Stimulated activated CD4-positive, alpha-beta T cell treated with anti-CD3 and anti-CD28 coated beads, Interleukin-1b, Interleukin-23, amount 100 ng/mL, for 48 hours (primary cell): ENCODE measurements at regions not wholly inside any gene's neighbourhood (a gene's known extent, or its start where the extent isn't known, plus 50 kb on each side); places are given as distances from the start of the nearest gene placed in this dataset.

Source experiments
- DNase-seq: peaks from one replicate; pipeline ENCODE4 v3.0.0-alpha.2; 2020

DNA sequence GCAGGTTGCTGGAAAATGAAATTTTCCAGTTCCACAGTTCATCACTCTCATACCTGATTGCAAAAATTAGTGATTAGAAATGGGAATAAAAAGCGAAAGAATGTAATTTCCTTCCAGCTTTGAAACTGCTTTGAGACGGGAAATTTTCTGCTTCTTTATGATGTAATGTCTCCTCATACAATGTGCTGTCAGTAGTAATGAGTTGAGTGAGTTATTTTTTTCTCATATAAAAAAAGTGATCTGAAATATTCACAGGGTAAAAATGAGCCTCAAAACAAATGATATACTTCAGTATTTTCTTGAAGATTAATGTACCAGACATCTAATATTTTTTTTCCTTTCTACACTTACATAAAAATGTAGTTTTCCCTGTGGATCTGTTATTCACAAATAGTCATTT lies 179.1 kb upstream of the FAT4 start:
- DNase-seq: no peak

DNA sequence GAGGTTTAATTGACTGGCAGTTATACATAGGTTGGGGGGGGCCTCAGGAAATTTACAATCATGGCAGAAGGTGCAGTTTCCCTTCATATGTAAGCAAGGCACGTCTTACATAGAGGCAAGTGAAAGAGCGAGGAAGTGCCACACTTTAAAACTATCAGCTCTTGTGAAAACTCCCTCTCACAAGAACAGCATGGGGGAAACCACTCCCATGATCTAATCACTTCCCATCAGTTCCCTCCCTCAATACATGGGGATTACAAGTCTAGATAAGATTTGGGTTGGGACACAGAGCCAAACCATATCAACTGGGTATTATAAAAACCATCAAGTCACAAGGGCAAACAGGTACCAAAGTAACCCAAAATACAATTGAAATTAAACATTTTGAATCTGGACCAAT lies 182.0 kb upstream of the FAT4 start:
- DNase-seq: no peak

DNA sequence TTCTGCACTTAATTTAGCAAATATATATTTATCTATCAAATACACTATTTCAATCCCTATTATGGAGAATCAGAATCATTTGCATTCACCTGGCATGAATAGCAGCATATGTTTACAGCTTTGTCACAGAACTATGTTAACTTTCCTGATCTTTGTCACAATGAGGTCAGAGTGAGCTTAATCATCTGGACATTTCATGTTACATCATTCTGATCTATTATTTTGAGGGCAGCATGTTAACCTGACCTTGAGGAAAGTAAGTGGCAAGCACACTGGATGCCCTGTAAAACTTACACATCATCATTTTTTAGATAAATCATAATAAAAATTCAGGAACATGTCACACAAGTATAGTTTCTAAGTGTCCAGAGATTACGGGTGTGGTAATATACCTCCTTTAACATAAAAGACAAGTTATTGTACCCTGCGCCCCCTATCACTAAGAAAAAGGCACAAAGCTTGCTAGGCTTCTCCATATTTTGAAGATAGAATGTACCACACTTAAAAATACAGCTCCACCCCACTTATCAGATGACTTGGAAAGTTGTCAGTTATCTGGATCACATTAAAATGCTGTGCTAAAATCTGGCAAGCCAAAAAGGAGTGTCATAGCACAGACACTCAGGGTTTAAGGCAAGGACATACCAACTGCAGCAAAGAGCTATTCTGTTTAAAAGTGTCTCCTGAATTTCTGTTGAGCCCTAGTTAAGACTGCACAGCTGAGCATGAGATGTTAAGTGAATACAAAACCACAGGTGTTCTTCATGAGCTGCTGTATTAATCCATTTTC lies 182.7 kb upstream of the FAT4 start:
- DNase-seq: no peak

DNA sequence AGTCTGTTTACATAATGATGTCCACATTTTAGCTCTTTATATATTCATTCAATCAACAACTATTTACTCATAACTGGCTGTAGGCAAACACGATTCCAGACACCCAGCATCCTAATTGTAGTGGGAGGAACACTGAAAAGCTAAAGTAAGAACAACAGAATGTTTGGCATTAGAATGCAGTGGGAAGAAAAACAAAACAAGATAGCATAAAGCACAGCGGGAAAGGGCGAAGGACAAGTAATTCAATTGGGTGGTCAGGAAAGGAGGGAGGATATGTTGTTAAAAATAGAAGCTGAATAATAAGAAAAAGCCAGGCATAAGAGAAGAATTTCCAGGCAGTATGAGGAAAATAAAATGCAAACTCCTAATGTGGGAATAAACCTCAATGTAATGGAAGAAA lies 189.5 kb upstream of the FAT4 start:
- no peak for DNase-seq

DNA sequence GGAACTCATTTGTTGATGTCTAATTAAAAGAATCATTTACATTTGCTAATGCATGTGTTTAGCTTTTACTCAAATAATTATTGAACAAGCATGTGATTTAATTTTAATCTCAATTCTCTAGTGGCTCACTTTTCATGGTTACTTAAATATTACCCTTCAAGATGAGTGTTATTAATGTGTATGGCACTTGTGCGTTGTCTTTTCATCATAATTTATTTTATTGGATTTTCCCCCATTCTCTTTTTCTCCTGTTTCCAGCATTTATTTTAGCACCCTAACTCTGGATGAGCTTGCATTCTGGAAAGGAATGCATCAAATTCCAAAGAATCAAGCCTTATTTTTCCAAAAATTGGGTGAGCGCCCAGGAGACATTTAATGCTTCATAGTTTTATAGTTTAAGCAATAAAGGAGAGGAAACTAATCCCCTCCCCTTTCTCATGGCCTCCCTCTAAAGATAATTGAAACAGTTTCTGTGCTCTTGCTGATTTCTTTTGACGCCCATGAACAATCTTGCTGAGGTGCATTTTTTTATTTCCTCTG lies 191.1 kb upstream of the FAT4 start:
- no peak for DNase-seq

DNA sequence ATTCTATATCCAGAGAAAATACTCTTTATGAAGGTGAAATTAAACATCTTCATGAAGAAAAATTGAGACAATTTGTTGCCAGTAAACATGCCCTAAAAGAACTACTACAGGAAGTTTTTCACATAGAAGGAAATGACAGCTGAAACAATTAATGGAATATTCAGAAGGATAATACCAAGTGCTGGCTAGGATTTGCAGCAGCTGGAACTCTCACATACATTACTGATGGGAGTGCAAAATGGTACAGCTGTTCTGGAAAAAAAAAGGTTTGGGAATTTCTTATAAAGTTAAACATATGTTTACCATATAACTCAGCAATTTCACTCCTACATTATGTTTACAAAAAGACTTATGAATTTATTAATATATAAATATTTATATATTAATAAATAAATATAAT lies 193.2 kb upstream of the FAT4 start:
- DNase-seq: no peak

DNA sequence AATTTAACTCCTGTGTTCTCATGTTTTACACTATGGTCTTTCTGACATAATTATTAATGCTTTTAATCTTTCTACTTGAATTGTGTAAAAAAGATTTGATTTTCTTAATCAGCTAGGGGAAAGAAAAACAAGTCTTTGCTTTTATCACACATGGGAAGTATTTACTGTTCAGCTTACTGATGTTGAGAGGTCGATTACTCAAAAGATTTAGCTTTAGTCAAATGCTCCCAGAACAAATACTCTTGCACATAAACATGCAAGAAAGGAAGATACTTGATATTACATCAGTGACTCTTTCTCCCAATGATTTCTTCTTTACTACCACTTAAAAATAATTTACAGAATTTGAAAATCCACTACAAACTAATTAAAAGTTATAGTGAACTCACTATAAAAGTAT lies 198.3 kb upstream of the FAT4 start:
- DNase-seq: no peak

DNA sequence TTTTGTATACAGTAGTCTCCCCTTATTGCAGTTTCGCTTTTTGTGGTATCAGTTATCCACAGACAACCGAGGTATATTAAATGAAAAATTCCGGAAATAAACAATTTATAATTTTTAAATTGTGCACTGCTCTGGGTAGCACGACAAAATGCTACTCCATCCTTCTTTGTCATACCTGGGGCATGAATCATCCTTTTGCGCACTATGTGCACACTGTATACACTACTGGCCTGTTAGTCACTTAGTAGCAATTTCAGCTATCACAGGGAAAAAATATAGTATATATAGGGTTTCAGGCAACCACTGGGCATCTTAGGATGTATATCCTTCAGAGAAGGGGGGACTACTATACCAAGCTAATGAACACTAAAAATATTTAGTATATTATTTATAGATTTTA lies 198.8 kb upstream of the FAT4 start:
- DNase-seq: no peak

DNA sequence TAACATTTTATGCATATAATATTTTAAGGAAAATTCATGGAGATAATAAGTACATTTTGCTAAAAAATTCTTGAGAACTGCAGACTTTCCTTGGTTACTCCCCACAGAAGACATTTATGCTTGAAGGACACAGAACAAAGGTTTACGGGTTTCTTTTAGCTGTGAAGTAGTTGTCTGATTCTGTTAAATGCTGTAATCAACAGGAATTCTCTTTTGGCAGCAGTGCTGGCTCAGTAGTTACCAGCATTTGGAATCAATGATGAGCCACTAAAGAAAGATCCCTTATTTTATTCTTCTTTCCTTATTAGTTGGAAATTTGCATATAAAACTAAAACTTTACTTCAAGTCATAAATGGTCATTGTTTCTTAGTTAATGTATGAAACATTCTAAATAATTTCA lies 199.3 kb upstream of the FAT4 start:
- no peak for DNase-seq

DNA sequence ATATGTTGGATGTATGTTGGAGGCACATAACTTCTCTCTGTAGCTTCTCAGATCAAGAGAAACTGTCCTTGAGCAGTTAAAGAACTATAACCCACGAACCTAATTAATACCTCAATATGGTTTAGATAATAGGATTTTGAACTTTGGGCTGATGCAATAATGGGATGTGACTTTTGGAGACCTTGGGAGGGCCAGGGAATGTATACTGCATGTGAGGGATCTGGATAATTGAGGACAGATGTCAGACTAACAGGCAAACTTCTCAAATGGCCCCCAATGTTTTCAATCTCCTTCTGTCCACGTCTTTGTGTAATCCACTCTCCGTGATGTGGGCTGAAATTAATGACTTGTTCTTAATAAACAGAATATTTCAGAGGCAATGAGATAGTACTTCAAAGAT lies 202.2 kb upstream of the FAT4 start:
- no peak for DNase-seq

DNA sequence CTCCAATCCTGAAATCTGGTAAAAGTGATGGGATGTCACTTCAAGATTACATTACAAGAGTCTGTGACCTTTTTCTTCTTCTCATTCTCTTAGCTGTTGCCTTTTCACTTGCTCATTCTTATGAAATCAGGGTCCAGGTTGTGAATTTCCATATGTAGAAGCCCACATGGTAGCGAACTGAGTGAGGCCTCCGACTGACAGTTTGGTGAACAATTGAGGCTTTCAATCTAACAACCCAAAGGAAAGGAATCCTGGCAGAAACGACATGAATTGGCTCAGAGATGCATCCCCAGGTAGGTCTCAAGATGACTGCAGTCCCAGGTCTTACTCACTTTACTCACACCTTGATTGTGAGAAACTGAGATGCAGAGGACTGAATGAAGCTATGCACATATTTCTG lies 203.4 kb upstream of the FAT4 start:
- DNase-seq: no peak

DNA sequence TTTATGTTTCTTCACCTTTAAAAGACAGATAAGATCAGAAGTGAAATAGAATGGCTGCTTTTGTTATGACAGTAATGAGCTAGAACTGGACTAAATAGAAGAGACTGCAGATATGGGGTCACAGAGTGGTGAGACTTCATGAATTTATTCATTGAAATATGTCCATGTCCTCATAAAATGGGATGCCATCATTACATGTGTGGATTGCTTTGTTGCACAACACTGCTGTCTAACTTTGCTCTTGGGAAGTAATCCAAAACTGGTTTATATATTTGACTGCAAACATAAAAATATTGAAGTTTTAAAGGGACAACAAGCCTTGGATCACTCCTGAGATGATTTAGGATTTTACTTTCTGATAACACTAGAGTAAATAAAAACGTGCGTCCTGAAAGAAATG lies 209.2 kb upstream of the FAT4 start:
- no peak for DNase-seq

DNA sequence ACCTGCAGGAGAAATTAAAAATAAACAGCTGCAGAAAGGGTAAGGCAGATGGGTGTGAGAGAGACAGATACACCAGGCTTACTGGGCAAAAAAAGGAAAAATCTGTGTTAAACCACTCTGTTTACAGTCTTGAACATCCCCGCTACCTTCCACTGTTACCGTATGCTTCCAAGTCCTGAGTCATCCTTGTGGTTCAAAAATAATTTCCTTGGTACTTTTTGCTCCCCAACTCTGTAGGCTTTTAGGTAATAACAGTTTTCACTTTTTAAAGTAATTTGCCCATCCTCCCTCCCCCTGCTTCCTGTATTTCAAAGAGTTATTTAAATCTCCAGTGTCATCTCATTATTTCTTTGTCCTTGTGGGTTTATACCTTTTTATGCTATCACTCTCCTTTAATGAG lies 210.1 kb upstream of the FAT4 start:
- DNase-seq: no peak

DNA sequence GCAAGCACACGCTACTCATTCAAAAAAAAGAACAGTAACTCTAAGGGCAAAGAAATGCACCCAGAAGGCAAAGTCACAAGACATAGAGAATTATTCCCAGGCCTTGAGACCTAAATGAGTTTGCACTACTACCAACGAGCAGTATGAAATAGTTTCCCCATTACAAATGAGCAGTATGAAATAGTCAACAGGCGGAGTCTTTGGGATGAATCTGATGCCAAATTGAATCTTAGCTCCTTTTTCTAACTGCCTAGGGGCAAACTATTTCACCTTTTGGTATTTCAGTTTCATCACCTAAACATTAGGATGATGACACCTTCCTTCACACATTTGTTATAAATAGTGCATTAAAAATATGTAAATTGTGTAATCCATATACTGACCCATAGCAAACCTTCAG lies 213.0 kb upstream of the FAT4 start:
- DNase-seq: no peak

DNA sequence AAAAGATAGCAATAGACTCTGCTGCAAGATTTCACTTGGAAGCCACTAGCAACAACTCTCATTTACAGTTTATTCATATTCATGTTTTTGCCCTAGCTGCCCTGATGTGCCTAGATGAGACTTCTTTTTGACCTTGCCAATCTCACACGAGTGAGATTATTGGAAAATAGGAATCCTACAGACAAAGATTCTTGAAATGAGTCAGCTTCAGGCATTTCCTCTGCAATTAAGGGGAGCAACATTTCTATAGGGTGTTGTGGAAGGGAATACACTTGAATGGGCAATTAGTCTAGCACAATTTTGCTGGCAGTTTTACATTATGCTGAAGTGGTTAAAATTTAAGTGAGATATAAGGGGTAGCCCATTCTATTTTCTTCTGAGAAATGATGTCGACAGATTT lies 217.0 kb upstream of the FAT4 start:
- no peak for DNase-seq

DNA sequence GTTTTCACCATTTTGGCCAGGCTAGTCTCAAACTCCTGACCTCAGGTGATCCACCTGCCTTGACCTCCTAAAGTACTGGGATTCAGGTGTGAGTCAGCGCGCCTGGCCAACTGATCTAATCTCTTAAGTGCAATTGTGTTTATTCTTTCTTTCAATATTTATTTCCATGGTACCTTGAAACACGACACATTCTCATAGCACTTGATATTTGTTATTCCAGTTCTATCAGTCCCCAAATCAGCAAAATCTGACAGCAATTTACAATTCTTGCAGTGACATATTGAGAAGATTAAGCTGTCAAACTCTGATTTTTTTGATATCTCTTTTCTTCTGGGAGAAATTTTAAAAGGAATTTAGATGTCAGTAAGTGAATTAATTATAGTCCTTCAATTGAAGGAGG lies 218.1 kb upstream of the FAT4 start:
- no peak for DNase-seq

DNA sequence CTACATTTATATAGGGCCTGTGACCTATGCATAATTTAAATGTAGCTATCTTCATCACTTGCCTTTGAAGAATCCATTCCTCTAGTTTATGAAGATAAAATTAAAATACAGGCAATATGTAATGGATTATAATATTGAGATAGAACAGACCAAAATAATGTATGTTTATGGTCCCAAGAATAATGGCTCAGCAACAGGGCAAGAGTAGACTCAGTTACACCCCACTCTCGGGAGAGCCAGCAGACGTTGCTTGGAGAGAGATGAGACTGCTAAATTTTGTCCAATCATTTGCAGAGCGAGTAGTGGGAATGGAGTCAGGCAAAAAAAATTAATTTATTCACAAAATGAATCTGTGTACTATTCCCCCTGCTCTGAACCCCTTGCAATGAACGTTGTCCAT lies 223.2 kb upstream of the FAT4 start:
- no peak for DNase-seq

DNA sequence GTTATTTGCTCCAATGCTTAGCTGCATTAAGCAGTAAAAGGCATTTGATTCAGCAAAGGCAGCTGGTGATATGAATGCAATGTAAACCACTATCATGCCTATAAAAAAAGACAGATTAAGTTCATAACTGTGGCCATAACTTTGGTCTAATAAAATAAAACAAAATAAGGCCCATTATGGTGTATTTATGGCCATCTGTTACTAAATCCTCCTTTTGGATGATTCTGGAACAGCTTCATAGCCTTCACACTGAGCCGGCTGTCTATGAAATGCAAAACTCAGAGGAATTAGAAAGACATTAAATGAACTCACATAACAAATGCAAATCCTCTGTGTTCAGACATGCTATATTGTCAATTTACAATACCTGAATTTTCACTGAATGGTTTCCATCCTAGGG lies 223.7 kb upstream of the FAT4 start:
- DNase-seq: no peak

DNA sequence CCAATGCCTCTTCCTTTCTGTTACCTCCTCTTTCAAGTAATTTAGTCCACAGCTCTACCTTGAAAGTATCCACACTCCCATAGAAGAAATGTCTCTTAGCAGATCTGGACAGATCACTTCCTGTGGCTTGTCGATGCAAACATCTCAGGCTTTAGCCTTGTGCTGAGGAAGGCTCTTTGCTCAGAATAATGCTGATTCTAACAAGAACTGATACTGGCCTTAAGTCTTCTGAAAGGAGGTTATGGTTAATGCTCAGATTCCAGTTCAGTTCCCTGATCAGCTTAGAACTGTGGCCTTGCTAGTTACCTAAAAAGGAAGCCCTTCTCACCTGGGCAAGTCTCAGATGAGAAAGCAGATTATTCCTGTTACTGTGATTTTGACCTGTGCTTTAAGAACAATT lies 230.1 kb upstream of the FAT4 start:
- DNase-seq: no peak

DNA sequence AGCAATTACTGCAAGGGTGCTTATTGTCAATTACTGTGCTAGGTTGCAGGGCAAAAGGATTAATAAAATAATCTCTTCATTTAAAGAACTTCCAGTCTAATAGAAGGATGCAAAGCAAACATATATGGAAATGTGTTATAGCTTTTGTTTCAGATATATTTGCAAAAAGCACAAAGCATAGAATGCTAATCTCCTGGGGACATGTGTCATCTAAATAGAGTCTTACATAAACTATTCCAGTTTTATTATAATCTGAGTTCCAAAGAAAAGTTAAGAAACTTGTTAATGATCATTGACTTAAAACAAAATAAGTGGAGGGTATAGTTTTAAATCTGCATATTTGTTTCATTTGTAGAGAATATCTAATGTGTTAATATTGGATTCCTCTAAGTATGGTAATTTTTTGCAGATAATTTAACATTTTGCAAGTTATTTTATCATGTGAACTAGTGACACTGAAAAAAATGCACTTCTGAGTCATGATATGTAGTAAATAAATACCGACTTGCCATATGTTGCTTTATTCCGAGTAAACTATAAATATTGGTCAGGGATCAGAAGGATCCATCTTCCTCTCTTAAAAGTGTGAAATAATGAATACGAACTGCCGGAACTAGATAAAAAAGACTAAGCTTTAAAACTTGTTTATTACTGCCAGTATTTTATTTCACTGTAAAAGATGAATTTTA lies 231.9 kb upstream of the FAT4 start:
- no peak for DNase-seq

DNA sequence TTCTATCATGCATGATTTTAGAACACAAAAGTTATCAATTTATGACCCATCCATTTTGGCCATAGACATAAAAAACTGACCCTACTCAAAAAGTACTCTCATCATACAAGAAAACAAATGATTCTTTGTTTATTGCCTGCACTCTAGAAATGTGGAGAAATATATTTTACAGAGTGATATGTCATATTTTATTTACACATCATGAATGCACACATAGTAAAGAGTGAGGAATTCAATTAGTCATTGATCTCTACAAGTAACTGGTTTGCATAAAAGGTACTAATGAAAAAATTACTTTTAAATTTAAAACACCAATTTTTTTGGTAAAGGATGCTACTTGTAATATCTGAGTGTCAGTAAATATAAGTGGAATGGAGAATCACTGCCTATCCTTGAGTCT lies 242.5 kb upstream of the FAT4 start:
- DNase-seq: no peak

DNA sequence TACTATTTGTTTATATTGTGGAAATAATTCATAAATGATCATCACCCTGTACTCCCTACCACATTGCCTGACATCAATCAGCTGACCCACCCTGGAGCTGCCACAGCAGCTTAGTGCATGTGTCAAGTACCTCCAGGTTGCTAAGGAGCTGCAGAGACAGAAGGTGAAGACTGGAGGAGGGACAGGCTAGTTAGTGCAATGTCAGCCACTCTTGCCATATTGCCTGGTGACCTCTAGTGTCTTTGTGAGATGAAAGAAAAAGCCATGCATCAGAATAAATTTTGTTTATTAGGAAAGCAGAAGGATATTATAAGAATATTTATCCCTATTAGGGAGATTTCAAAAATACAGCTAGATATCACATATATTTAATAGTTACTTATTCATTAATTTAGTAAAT lies 243.9 kb upstream of the FAT4 start:
- DNase-seq: no peak

DNA sequence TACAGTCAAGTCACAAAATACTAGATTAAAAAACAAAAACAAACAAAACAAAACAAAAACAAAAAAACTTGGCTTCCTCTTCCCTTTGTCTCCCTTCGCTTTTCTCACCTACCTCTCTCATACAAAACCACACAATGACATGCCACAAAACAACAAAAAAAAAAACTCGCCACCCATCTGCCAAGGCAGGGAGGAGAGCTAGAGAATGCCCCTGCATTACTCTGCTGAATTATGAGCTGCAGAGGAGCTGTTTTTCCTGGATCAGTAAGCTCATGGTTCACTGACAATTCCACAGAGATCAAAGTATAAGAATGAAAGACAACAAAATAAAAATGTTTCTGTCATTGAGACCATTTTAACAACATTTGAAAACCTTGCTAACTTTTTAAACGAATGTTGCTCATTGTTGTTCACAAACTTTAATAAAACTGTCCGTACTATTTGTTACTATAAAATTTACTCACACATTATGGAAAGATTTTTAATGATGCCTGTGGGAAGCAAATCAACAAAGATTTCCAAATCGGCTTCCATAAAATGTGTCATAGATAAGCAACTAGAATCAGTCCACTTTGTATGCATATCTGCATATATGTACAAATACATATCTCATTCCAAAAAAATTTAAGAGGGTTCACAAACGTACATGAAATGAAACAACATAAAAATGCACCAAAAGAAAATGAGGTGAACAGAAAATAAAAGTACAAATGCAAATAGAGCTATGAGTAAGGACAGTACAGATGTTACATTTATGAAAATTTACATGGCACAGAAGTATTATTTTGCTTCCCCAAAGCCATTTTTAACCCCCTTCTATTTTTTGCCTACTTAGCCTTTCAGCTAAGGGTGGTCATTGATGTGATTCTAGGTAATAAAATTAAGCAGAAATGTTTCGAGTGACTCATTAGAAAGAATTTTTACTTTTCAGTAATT lies 252.4 kb upstream of the FAT4 start:
- no peak for DNase-seq

DNA sequence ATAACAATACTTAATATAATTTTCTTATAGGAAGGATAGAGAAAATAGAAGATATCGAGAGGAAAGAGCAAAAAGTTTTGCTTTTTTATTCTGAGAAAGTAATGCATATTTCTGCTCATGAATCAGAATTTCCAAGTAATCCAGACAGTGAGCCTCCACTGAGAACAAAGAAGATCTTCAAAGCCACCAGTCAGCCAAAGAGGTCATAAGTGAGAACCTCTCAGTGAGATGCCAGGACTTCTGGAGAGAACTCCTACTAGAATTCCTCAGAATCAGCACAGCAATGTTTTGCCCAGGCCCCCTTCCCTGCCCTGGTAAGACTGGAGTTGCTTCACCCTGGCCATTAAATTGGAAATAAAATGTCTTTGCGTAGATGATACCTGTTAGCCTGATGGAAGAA lies 254.4 kb upstream of the FAT4 start:
- DNase-seq: no peak
